Effector memory CD8-positive, alpha-beta T cell (primary cell): ENCODE measurements at regions not wholly inside any gene's neighbourhood (a gene's known extent, or its start where the extent isn't known, plus 50 kb on each side); places are given as distances from the start of the nearest gene placed in this dataset.
"Not testable (repeated sequence)": the region's sequence is repeated elsewhere in the genome, so short reads cannot be mapped to it uniquely, and the experiment has no call there.

Experiments
- ATAC-seq: fragments of 150-1000 bp; cut with Tn5 transposase; replicated peaks from 2 replicates; pipeline ENCODE4 v1.10.0; 2021; ENCODE audit warnings: mild to moderate bottlenecking, moderate library complexity
- DNase-seq, 3 experiments: peaks; one replicate each; pipeline ENCODE4 v3.0.0; 2021
- H3K27ac Mint-ChIP-seq, 2 donors: one replicate each; pipeline ENCODE4 v1.8.0; 2022; ENCODE audit warnings: mild to moderate bottlenecking in 2 of 2, mixed read lengths in 2 of 2, moderate library complexity in 2 of 2
- H3K27me3 Mint-ChIP-seq, 2 donors: one replicate each; pipeline ENCODE4 v1.8.0; 2022; ENCODE audit warnings: mixed read lengths in 2 of 2
- H3K36me3 Mint-ChIP-seq: one replicate; pipeline ENCODE4 v1.8.0; 2022; ENCODE audit warnings: mild to moderate bottlenecking, moderate library complexity, mixed read lengths; ENCODE audit not compliant: insufficient read depth
- H3K4me1 Mint-ChIP-seq, 2 donors: one replicate each; pipeline ENCODE4 v1.8.0; 2022; ENCODE audit warnings: low read depth in 2 of 2, mixed read lengths in 2 of 2
- H3K4me3 Mint-ChIP-seq, 2 donors: one replicate each; pipeline ENCODE4 v1.8.0; 2022; ENCODE audit warnings: mild to moderate bottlenecking in 2 of 2, mixed read lengths in 2 of 2, moderate library complexity in 2 of 2
- H3K9me3 Mint-ChIP-seq, 2 donors: one replicate each; pipeline ENCODE4 v1.8.0; 2022; ENCODE audit warnings: mixed read lengths in 2 of 2

- no peak overlapping the region for H3K4me3 Mint-ChIP-seq
- no peak overlapping the region for H3K27ac Mint-ChIP-seq
- H3K9me3 Mint-ChIP-seq: peaks cover 6 to 17% of the 10 kb centered on the region in 2 donors
- DNase-seq (no peak), ATAC-seq (no peak)
- H3K4me1 Mint-ChIP-seq: no peaks in the 10 kb centered on the region
- no peaks in the 10 kb centered on the region for H3K36me3 Mint-ChIP-seq
- no peaks in the 10 kb centered on the region for H3K27me3 Mint-ChIP-seq
These were observed 1518.9 kb upstream of the TENM4 start for GRCh38 chr11:80959751-80960150.

- no peak overlapping the region for H3K27ac Mint-ChIP-seq
- H3K9me3 Mint-ChIP-seq: peaks cover 0 to 14% of the 10 kb centered on the region in 2 donors
- H3K36me3 Mint-ChIP-seq: no peaks in the 10 kb centered on the region
- DNase-seq (no peak), ATAC-seq (no peak)
- H3K4me1 Mint-ChIP-seq: no peaks in the 10 kb centered on the region
- H3K4me3 Mint-ChIP-seq: no peak overlapping the region
- no peaks in the 10 kb centered on the region for H3K27me3 Mint-ChIP-seq
These were observed 1518.2 kb upstream of the TENM4 start for GRCh38 chr11:80958987-80959386.

GRCh38 chr11:80958361-80958760 is 1517.5 kb upstream of the TENM4 start:
- H3K9me3 Mint-ChIP-seq: peaks cover 2 to 11% of the 10 kb centered on the region in 2 donors
- ATAC-seq (no peak), DNase-seq (no peak)
- no peaks in the 10 kb centered on the region for H3K27me3 Mint-ChIP-seq
- no peaks in the 10 kb centered on the region for H3K4me1 Mint-ChIP-seq
- H3K27ac Mint-ChIP-seq: no peak overlapping the region
- H3K4me3 Mint-ChIP-seq: no peak overlapping the region
- H3K36me3 Mint-ChIP-seq: no peaks in the 10 kb centered on the region

GRCh38 chr11:80955588-80955987 is 1514.8 kb upstream of the TENM4 start:
- H3K36me3 Mint-ChIP-seq: no peaks in the 10 kb centered on the region
- H3K27me3 Mint-ChIP-seq: no peaks in the 10 kb centered on the region
- H3K9me3 Mint-ChIP-seq: peaks cover 10% of the 10 kb centered on the region in 2 donors
- H3K4me1 Mint-ChIP-seq: no peaks in the 10 kb centered on the region
- ATAC-seq: no peak
- no peak for DNase-seq
- H3K27ac Mint-ChIP-seq: no peak overlapping the region
- no peak overlapping the region for H3K4me3 Mint-ChIP-seq

GRCh38 chr11:80948781-80949180 is 1508.0 kb upstream of the TENM4 start:
- no peak for ATAC-seq
- Mint-ChIP-seq H3K27me3 (no peaks in the 10 kb centered on the region), H3K27ac (no peak overlapping the region), H3K4me1 (no peaks in the 10 kb centered on the region), H3K4me3 (no peak overlapping the region), H3K36me3 (no peaks in the 10 kb centered on the region), H3K9me3 (peaks cover 12 to 21% of the 10 kb centered on the region in 2 donors)
- DNase-seq: no peak

GRCh38 chr11:80944758-80945157 is 1503.9 kb upstream of the TENM4 start:
- Mint-ChIP-seq H3K4me3 (no peak overlapping the region), H3K27me3 (no peaks in the 10 kb centered on the region), H3K27ac (no peak overlapping the region), H3K4me1 (no peaks in the 10 kb centered on the region), H3K36me3 (no peaks in the 10 kb centered on the region), H3K9me3 (peaks cover 8 to 14% of the 10 kb centered on the region in 2 donors)
- ATAC-seq (no peak), DNase-seq (no peak)

- H3K4me1 Mint-ChIP-seq: no peaks in the 10 kb centered on the region
- H3K4me3 Mint-ChIP-seq: no peak overlapping the region
- no peaks in the 10 kb centered on the region for H3K36me3 Mint-ChIP-seq
- H3K9me3 Mint-ChIP-seq: peaks cover 7 to 8% of the 10 kb centered on the region in 2 donors
- DNase-seq (no peak), ATAC-seq (no peak)
- H3K27me3 Mint-ChIP-seq: no peaks in the 10 kb centered on the region
- no peak overlapping the region for H3K27ac Mint-ChIP-seq
These were observed 1502.4 kb upstream of the TENM4 start for GRCh38 chr11:80943226-80943625.

- peaks cover 7 to 8% of the 10 kb centered on the region in 2 donors for H3K9me3 Mint-ChIP-seq
- H3K4me3 Mint-ChIP-seq: no peak overlapping the region
- DNase-seq: no peak
- no peak overlapping the region for H3K27ac Mint-ChIP-seq
- no peak for ATAC-seq
- no peaks in the 10 kb centered on the region for H3K27me3 Mint-ChIP-seq
- H3K36me3 Mint-ChIP-seq: no peaks in the 10 kb centered on the region
- H3K4me1 Mint-ChIP-seq: no peaks in the 10 kb centered on the region
These were observed 1497.0 kb upstream of the TENM4 start for GRCh38 chr11:80937842-80938241.

GRCh38 chr11:80930038-80930437 is 1489.2 kb upstream of the TENM4 start:
- H3K9me3 Mint-ChIP-seq: peaks cover 8 to 9% of the 10 kb centered on the region in 2 donors
- H3K27me3 Mint-ChIP-seq: no peaks in the 10 kb centered on the region
- no peak overlapping the region for H3K27ac Mint-ChIP-seq
- no peaks in the 10 kb centered on the region for H3K36me3 Mint-ChIP-seq
- no peak overlapping the region for H3K4me3 Mint-ChIP-seq
- DNase-seq: no peak
- no peak for ATAC-seq
- H3K4me1 Mint-ChIP-seq: no peaks in the 10 kb centered on the region

- no peaks in the 10 kb centered on the region for H3K4me1 Mint-ChIP-seq
- no peak for DNase-seq
- H3K27me3 Mint-ChIP-seq: no peaks in the 10 kb centered on the region
- no peak for ATAC-seq
- no peak overlapping the region for H3K27ac Mint-ChIP-seq
- H3K4me3 Mint-ChIP-seq: no peak overlapping the region
- H3K9me3 Mint-ChIP-seq: peaks cover 6 to 15% of the 10 kb centered on the region in 2 donors
- no peaks in the 10 kb centered on the region for H3K36me3 Mint-ChIP-seq
These were observed 1488.4 kb upstream of the TENM4 start for GRCh38 chr11:80929031-80929805.

GRCh38 chr11:80925321-80925720 is 1484.5 kb upstream of the TENM4 start:
- H3K4me1 Mint-ChIP-seq: no peaks in the 10 kb centered on the region
- DNase-seq (no peak), ATAC-seq (no peak)
- no peaks in the 10 kb centered on the region for H3K36me3 Mint-ChIP-seq
- H3K4me3 Mint-ChIP-seq: no peak overlapping the region
- no peaks in the 10 kb centered on the region for H3K27me3 Mint-ChIP-seq
- no peak overlapping the region for H3K27ac Mint-ChIP-seq
- H3K9me3 Mint-ChIP-seq: peaks cover 5 to 13% of the 10 kb centered on the region in 2 donors

GRCh38 chr11:80921310-80921709 is 1480.5 kb upstream of the TENM4 start:
- H3K36me3 Mint-ChIP-seq, H3K4me1 Mint-ChIP-seq, H3K27ac Mint-ChIP-seq, DNase-seq, ATAC-seq, H3K4me3 Mint-ChIP-seq, H3K27me3 Mint-ChIP-seq: not testable (repeated sequence)
- H3K9me3 Mint-ChIP-seq: peaks cover 7 to 13% of the 10 kb centered on the region in 2 donors

- H3K4me1 Mint-ChIP-seq: no peaks in the 10 kb centered on the region
- peaks cover 2 to 14% of the 10 kb centered on the region in 2 donors for H3K9me3 Mint-ChIP-seq
- H3K27ac Mint-ChIP-seq: no peak overlapping the region
- no peak for ATAC-seq
- DNase-seq: no peak
- H3K36me3 Mint-ChIP-seq: no peaks in the 10 kb centered on the region
- H3K4me3 Mint-ChIP-seq: no peak overlapping the region
- H3K27me3 Mint-ChIP-seq: no peaks in the 10 kb centered on the region
These were observed 1475.5 kb upstream of the TENM4 start for GRCh38 chr11:80916173-80916798.

GRCh38 chr11:80914311-80914710 is 1473.5 kb upstream of the TENM4 start:
- Mint-ChIP-seq H3K27me3 (no peaks in the 10 kb centered on the region), H3K36me3 (no peaks in the 10 kb centered on the region), H3K4me1 (no peaks in the 10 kb centered on the region), H3K4me3 (no peak overlapping the region), H3K9me3 (peaks cover 2 to 14% of the 10 kb centered on the region in 2 donors), H3K27ac (no peak overlapping the region)
- ATAC-seq: no peak
- DNase-seq: no peak
